Endothelial cell of umbilical vein (primary cell): ENCODE measurements at regions not wholly inside any gene's neighbourhood (a gene's known extent, or its start where the extent isn't known, plus 50 kb on each side); places are given as distances from the start of the nearest gene placed in this dataset.

Experiments
- BruUV-seq: library from RNA; stranded (reverse); fragments of 400-500 nt; replicated peaks from 2 replicates; lab custom pipeline; 2021; lab: Mats Ljungman, UMichigan
- CTCF ChIA-PET: fragments of 300-600, 350-600 bp; sonication (Branson Sonifier 250); formaldehyde crosslinking; loops from one replicate; lab custom pipeline; 2021; ENCODE audit warnings: antibody characterized with exemption, inconsistent platforms; lab: Charles Lee
- POLR2A ChIA-PET: fragments of 300-600, 350-600 bp; sonication (Branson Sonifier 250); formaldehyde crosslinking; loops from one replicate; lab custom pipeline; 2021; ENCODE audit warnings: antibody characterized with exemption, inconsistent platforms; lab: Charles Lee
- DNase-seq: peaks from one replicate; pipeline ENCODE4 v3.0.0-alpha.2; 2011; ENCODE audit warnings: low read depth, low spot score
- FAIRE-seq: peaks from 2 replicates; lab custom pipeline; 2011; peaks lifted over from hg19 to GRCh38; lab: Jason Lieb, UNC
- H2AFZ ChIP-seq: 2 replicates; pipeline ENCODE4 v1.6.0; 2012; ENCODE audit warnings: low read depth, low read length, control low read depth, inconsistent platforms
- H3K27ac ChIP-seq: 2 replicates; pipeline ENCODE4 v1.5.1; 2011; ENCODE audit warnings: low read depth, mild to moderate bottlenecking, control low read depth, low read length, moderate library complexity; ENCODE audit not compliant: insufficient read depth
- H3K27me3 ChIP-seq, 2 experiments: 2 replicates each; pipeline versions ENCODE4 v1.6.0 to v1.6.1; 2011; ENCODE audit warnings: low read length in 2 of 2, mixed read lengths in 1 of 2; ENCODE audit not compliant: control insufficient read depth in 2 of 2, insufficient read depth in 2 of 2
- H3K36me3 ChIP-seq, 2 experiments: 2 replicates in 1 of 2; 3 replicates in 1 of 2; pipeline ENCODE4 v1.5.1; 2011; ENCODE audit warnings: low read length in 2 of 2, mild to moderate bottlenecking in 1 of 2, moderate library complexity in 1 of 2; ENCODE audit not compliant: control insufficient read depth in 2 of 2, insufficient read depth in 2 of 2; ENCODE audit errors: extremely low read depth in 1 of 2
- H3K4me1 ChIP-seq: 3 replicates; pipeline ENCODE4 v1.5.1; 2011; ENCODE audit warnings: mild to moderate bottlenecking, low read length; ENCODE audit not compliant: control insufficient read depth, insufficient read depth; ENCODE audit errors: extremely low read depth
- H3K4me2 ChIP-seq: 2 replicates; pipeline ENCODE4 v1.6.1; 2011; ENCODE audit warnings: low read length, control low read depth, mixed read lengths; ENCODE audit not compliant: insufficient read depth
- H3K4me3 ChIP-seq, 3 experiments: fragments of 200-600 bp in 1 of 3; sonication (generic), shearing (Covaris generic) in 1 of 3; replicated peaks in 1 of 3; 2 replicates each; pipeline ENCODE4 v1.5.1; 2011 to 2016; ENCODE audit warnings: control low read depth in 3 of 3, low read length in 3 of 3, mild to moderate bottlenecking in 2 of 3, inconsistent platforms in 1 of 3, low read depth in 1 of 3, moderate library complexity in 1 of 3; ENCODE audit not compliant: insufficient read depth in 1 of 3
- H3K79me2 ChIP-seq: 2 replicates; pipeline ENCODE4 v1.6.0; 2012; ENCODE audit warnings: low read length, inconsistent platforms; ENCODE audit not compliant: control insufficient read depth, insufficient read depth
- H3K9ac ChIP-seq: replicated peaks from 2 replicates; pipeline ENCODE3; 2011; ENCODE audit warnings: low read length, control low read depth; ENCODE audit not compliant: insufficient read depth; ENCODE audit errors: extremely low read depth
- H3K9me1 ChIP-seq: replicated peaks from 3 replicates; pipeline ENCODE4 v1.6.0; 2011; ENCODE audit warnings: mild to moderate bottlenecking, low read length; ENCODE audit not compliant: control insufficient read depth, insufficient read depth; ENCODE audit errors: extremely low read depth
- H3K9me3 ChIP-seq: replicated peaks from 2 replicates; pipeline ENCODE4 v1.5.1; 2012; ENCODE audit warnings: low read length, inconsistent platforms; ENCODE audit not compliant: control insufficient read depth, insufficient read depth
- H4K20me1 ChIP-seq: replicated peaks from 2 replicates; pipeline ENCODE3; 2011; ENCODE audit warnings: mild to moderate bottlenecking, low read length; ENCODE audit not compliant: control insufficient read depth, insufficient read depth; ENCODE audit errors: extremely low read depth
- EZH2 ChIP-seq: IDR thresholded peaks from 2 replicates; pipeline ENCODE4 v1.6.1; 2012; ENCODE audit warnings: borderline replicate concordance, low read depth, mild to moderate bottlenecking, moderate library complexity, low read length, inconsistent platforms; ENCODE audit not compliant: severe bottlenecking
- FOS ChIP-seq: IDR thresholded peaks from 2 replicates; pipeline ENCODE4 v1.6.1; 2011; ENCODE audit warnings: mild to moderate bottlenecking, low read length, moderate library complexity, borderline replicate concordance; ENCODE audit not compliant: insufficient read depth
- GATA2 ChIP-seq: IDR thresholded peaks from 2 replicates; pipeline ENCODE4 v1.7.0; 2011; ENCODE audit warnings: low read depth, mild to moderate bottlenecking, moderate library complexity, mixed read lengths, low read length; ENCODE audit not compliant: insufficient read length, insufficient read depth
- JUN ChIP-seq: IDR thresholded peaks from 2 replicates; pipeline ENCODE4 v1.6.1; 2011; ENCODE audit warnings: borderline replicate concordance, low read depth; ENCODE audit not compliant: insufficient read length, insufficient read depth
- MYC ChIP-seq: IDR thresholded peaks from one replicate; pipeline ENCODE4 v1.6.1; 2011; ENCODE audit warnings: mild to moderate bottlenecking, low read depth, low read length
- POLR2A ChIP-seq: IDR thresholded peaks from 2 replicates; pipeline ENCODE4 v1.6.1; 2012; ENCODE audit warnings: low read depth, mild to moderate bottlenecking, control low read depth, low read length
- POLR2AphosphoS5 ChIP-seq: IDR thresholded peaks from 2 replicates; pipeline ENCODE4 v1.6.1; 2012; ENCODE audit warnings: low read depth, mild to moderate bottlenecking, control low read depth, low read length, moderate library complexity; ENCODE audit not compliant: insufficient read depth
- dilution Hi-C: fragments of 300-500 bp; cut with MboI; formaldehyde crosslinking; loops from one replicate; pipeline ENCODE4 v1.15.0; 2019; ENCODE audit warnings: low sequenced_read_pairs; ENCODE audit not compliant: extremely low pct_ligation_motif_present
- intact Hi-C: fragments of 100-400 bp; cut with micrococcal nuclease; formaldehyde crosslinking; loops from one replicate; pipeline ENCODE4 v1.10.0; 2022
- TF ChIP-seq, protein P1 (sequence below): IDR thresholded peaks from 2 replicates; pipeline ENCODE4 v1.6.1; 2011; ENCODE audit not compliant: insufficient read depth, insufficient read length
- TF ChIP-seq, protein P2 (sequence below), 2 donors: IDR thresholded peaks; 1 replicate in 1 of 2; 2 replicates in 1 of 2; pipeline ENCODE4 v1.5.1; 2011; ENCODE audit warnings: low read length in 2 of 2, mild to moderate bottlenecking in 2 of 2, moderate library complexity in 2 of 2, control low read depth in 1 of 2, inconsistent platforms in 1 of 2, low read depth in 1 of 2; ENCODE audit not compliant: insufficient read depth in 1 of 2; ENCODE audit errors: extremely low read depth in 1 of 2

- DNase-seq (no peak), FAIRE-seq (no peak)
- Histone ChIP-seq H3K79me2 (no peaks in the 10 kb centered on the region), H3K4me3 (no peak overlapping the region), H3K9me1 (no peaks in the 10 kb centered on the region), H2AFZ (no peak overlapping the region), H3K9me3 (no peaks in the 10 kb centered on the region), H3K9ac (no peak overlapping the region), H3K27me3 (no peaks in the 10 kb centered on the region), H3K36me3 (no peaks in the 10 kb centered on the region), H4K20me1 (no peaks in the 10 kb centered on the region), H3K4me2 (no peak overlapping the region), H3K27ac (no peak overlapping the region), H3K4me1 (no peaks in the 10 kb centered on the region)
- dilution Hi-C loops (no loop called here), intact Hi-C loops (loop anchor here (5.0 kb wide), 1 partner anchor 893 kb away; no protein-coding TSS in a partner anchor)
- BruUV-seq, result no TSS peak
- ChIA-PET CTCF (interaction anchor here (1.0 to 1.2 kb wide), 2 partner anchors 10 to 21 kb away, joined by 3 read pairs; no protein-coding TSS in a partner anchor), POLR2A (no interaction called here)
- no peak for TF ChIP-seq GATA2
Observed at GRCh38 chr2:51420511-51420910, 388.6 kb upstream of the NRXN1 start.

DNA sequence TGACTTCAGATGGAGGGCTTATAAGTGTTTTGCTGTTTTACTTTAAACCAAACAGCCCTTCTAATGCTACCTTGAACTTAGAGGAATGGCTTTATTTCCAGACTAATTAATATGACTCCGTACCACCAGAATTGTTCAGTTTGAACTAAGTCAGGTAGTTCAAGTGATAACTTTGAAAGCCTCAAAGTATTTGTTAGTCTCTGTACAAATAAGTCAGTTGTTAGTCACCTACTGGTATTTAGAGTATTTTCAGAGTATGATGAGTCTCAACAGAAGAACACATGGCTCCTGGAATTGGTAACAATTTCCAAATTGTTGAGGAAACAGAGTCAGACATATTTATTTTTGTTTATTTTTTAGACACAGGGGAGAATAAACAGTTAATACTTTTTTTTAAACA lies 381.8 kb upstream of the NRXN1 start:
- H3K36me3 ChIP-seq, result no peaks in the 10 kb centered on the region
- H3K4me2 ChIP-seq, result no peak overlapping the region
- ChIA-PET CTCF (no interaction called here), POLR2A (no interaction called here)
- H2AFZ ChIP-seq, result no peak overlapping the region
- H3K79me2 ChIP-seq, result no peaks in the 10 kb centered on the region
- no peak overlapping the region for H3K27ac ChIP-seq
- BruUV-seq, result no TSS peak
- intact Hi-C loops (no loop called here), dilution Hi-C loops (no loop called here)
- H3K4me3 ChIP-seq, result no peak overlapping the region
- H3K9me1 ChIP-seq, result no peaks in the 10 kb centered on the region
- TF ChIP-seq JUN (no peak), GATA2 (no peak), FOS (no peak), POLR2AphosphoS5 (no peak), POLR2A (no peak), MYC (no peak), EZH2 (no peak)
- TF ChIP-seq, protein P1, sequence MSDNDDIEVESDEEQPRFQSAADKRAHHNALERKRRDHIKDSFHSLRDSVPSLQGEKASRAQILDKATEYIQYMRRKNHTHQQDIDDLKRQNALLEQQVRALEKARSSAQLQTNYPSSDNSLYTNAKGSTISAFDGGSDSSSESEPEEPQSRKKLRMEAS, result no peak
- TF ChIP-seq, protein P2, sequence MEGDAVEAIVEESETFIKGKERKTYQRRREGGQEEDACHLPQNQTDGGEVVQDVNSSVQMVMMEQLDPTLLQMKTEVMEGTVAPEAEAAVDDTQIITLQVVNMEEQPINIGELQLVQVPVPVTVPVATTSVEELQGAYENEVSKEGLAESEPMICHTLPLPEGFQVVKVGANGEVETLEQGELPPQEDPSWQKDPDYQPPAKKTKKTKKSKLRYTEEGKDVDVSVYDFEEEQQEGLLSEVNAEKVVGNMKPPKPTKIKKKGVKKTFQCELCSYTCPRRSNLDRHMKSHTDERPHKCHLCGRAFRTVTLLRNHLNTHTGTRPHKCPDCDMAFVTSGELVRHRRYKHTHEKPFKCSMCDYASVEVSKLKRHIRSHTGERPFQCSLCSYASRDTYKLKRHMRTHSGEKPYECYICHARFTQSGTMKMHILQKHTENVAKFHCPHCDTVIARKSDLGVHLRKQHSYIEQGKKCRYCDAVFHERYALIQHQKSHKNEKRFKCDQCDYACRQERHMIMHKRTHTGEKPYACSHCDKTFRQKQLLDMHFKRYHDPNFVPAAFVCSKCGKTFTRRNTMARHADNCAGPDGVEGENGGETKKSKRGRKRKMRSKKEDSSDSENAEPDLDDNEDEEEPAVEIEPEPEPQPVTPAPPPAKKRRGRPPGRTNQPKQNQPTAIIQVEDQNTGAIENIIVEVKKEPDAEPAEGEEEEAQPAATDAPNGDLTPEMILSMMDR (IDR thresholded peaks at IDR 0.05; ENCODE audit: extremely low read depth in 1 of 2, insufficient read depth in 1 of 2, low read depth in 1 of 2, low read length in 2 of 2), result no peak
- no peaks in the 10 kb centered on the region for H4K20me1 ChIP-seq
- no peaks in the 10 kb centered on the region for H3K27me3 ChIP-seq
- no peaks in the 10 kb centered on the region for H3K9me3 ChIP-seq
- no peaks in the 10 kb centered on the region for H3K4me1 ChIP-seq
- H3K9ac ChIP-seq, result no peak overlapping the region
- FAIRE-seq (no peak), DNase-seq (no peak)
